Thyroid gland (tissue), 4 donors: ENCODE measurements at regions not wholly inside any gene's neighbourhood (a gene's known extent, or its start where the extent isn't known, plus 50 kb on each side); places are given as distances from the start of the nearest gene placed in this dataset.

Source experiments
- CTCF ChIP-seq, 6 experiments: fragments of 200-600 bp in 3 of 6; fragments of 450-650 bp in 3 of 6; sonication (generic) in 3 of 6; IDR thresholded peaks; one replicate each; pipeline ENCODE4 v1.5.1; 2016 to 2019; ENCODE audit warnings: antibody characterized with exemption in 6 of 6, mild to moderate bottlenecking in 2 of 6, inconsistent platforms in 1 of 6, moderate library complexity in 1 of 6
- POLR2A ChIP-seq, 2 donors: fragments of 450-650 bp; IDR thresholded peaks; one replicate each; pipeline ENCODE4 v1.6.1; 2017; ENCODE audit warnings: antibody characterized with exemption in 2 of 2, mild to moderate bottlenecking in 2 of 2, moderate library complexity in 1 of 2

GRCh38 chr22:49067504-49067903 is 760.2 kb downstream of the BRD1 start:
- TF ChIP-seq CTCF (IDR thresholded peaks at IDR 0.05): no peak
- TF ChIP-seq POLR2A (IDR thresholded peaks at IDR 0.05): no peak
